ENCODE measurements at regions not wholly inside any gene's neighbourhood (a gene's known extent, or its start where the extent isn't known, plus 50 kb on each side); places are given as distances from the start of the nearest gene placed in this dataset.

- TF ChIP-seq CTCF (IDR thresholded peaks at IDR 0.05; ENCODE audit: low read depth, low read length) (no peak), POLR2A (IDR thresholded peaks at IDR 0.05; ENCODE audit: extremely low read depth, insufficient read length) (no peak), MAX (IDR thresholded peaks at IDR 0.05; ENCODE audit: low read depth, low read length) (no peak)
These were observed 78.8 kb downstream of the MYL12B start for GRCh38 chr18:3340682-3341097.

All from NB4 (cell line).